ENCODE measurements at regions not wholly inside any gene's neighbourhood (a gene's known extent, or its start where the extent isn't known, plus 50 kb on each side); places are given as distances from the start of the nearest gene placed in this dataset.

GRCh38 chr6:104540743-104541142, 319.0 kb downstream of the HACE1 start:
- TF ChIP-seq, protein P1, sequence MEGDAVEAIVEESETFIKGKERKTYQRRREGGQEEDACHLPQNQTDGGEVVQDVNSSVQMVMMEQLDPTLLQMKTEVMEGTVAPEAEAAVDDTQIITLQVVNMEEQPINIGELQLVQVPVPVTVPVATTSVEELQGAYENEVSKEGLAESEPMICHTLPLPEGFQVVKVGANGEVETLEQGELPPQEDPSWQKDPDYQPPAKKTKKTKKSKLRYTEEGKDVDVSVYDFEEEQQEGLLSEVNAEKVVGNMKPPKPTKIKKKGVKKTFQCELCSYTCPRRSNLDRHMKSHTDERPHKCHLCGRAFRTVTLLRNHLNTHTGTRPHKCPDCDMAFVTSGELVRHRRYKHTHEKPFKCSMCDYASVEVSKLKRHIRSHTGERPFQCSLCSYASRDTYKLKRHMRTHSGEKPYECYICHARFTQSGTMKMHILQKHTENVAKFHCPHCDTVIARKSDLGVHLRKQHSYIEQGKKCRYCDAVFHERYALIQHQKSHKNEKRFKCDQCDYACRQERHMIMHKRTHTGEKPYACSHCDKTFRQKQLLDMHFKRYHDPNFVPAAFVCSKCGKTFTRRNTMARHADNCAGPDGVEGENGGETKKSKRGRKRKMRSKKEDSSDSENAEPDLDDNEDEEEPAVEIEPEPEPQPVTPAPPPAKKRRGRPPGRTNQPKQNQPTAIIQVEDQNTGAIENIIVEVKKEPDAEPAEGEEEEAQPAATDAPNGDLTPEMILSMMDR (IDR thresholded peaks at IDR 0.05) = no peak
- TF ChIP-seq POLR2A (IDR thresholded peaks at IDR 0.05) = no peak
- TF ChIP-seq POLR2AphosphoS5 (IDR thresholded peaks at IDR 0.05; ENCODE audit: insufficient read depth in 1 of 2, low read depth in 1 of 2) = no peak
